Activated CD4-positive, alpha-beta T cell treated with anti-CD3 and anti-CD28 coated beads, Interleukin-2, Interleukin-4, amounts not matched to agents 100 ng/mL and 50 ng/mL, durations not matched to agents 16 hours and 8 hours (primary cell): ENCODE measurements at regions not wholly inside any gene's neighbourhood (a gene's known extent, or its start where the extent isn't known, plus 50 kb on each side); places are given as distances from the start of the nearest gene placed in this dataset.
"Not testable (repeated sequence)": the region's sequence is repeated elsewhere in the genome, so short reads cannot be mapped to it uniquely, and the experiment has no call there.

Source experiments
- DNase-seq: peaks from one replicate; pipeline ENCODE4 v3.0.0-alpha.2; 2020; ENCODE audit warnings: low spot score

- no peak for DNase-seq
Observed at GRCh38 chr7:96561892-96562291, 147.8 kb downstream of the SEM1 start.

- no peak for DNase-seq
Observed at GRCh38 chr7:96558530-96558929, 151.1 kb downstream of the SEM1 start.

- no peak for DNase-seq
Observed at GRCh38 chr7:96558093-96558492, 151.6 kb downstream of the SEM1 start.

GRCh38 chr7:96557598-96557997 is 152.0 kb downstream of the SEM1 start:
- DNase-seq: not testable (repeated sequence)

GRCh38 chr7:96548664-96549063 is 161.0 kb downstream of the SEM1 start:
- no peak for DNase-seq

GRCh38 chr7:96547371-96547811 is 162.3 kb downstream of the SEM1 start:
- DNase-seq: no peak

- no peak for DNase-seq
Observed at GRCh38 chr7:96546426-96546825, 163.2 kb downstream of the SEM1 start.

- no peak for DNase-seq
Observed at GRCh38 chr7:96539471-96539870, 170.2 kb downstream of the SEM1 start.

- no peak for DNase-seq
Observed at GRCh38 chr7:96538632-96539031, 171.0 kb downstream of the SEM1 start.

GRCh38 chr7:96534221-96534620 is 175.4 kb downstream of the SEM1 start:
- DNase-seq: no peak

GRCh38 chr7:96532428-96532935 is 177.2 kb downstream of the SEM1 start:
- no peak for DNase-seq

- no peak for DNase-seq
Observed at GRCh38 chr7:96531331-96531730, 178.3 kb downstream of the SEM1 start.

GRCh38 chr7:96530786-96531185 is 178.9 kb downstream of the SEM1 start:
- no peak for DNase-seq

GRCh38 chr7:96527133-96527827 is 182.4 kb downstream of the SEM1 start:
- DNase-seq: no peak

- DNase-seq: no peak
Observed at GRCh38 chr7:96526496-96526895, 183.2 kb downstream of the SEM1 start.

- no peak for DNase-seq
Observed at GRCh38 chr7:96521068-96521894, 188.4 kb downstream of the SEM1 start.

- no peak for DNase-seq
Observed at GRCh38 chr7:96508371-96508770, 186.5 kb upstream of the SLC25A13 start.

- DNase-seq: no peak
Observed at GRCh38 chr7:96503597-96503996, 181.7 kb upstream of the SLC25A13 start.

- no peak for DNase-seq
Observed at GRCh38 chr7:96501318-96501717, 179.4 kb upstream of the SLC25A13 start.

GRCh38 chr7:96499532-96499931 is 177.6 kb upstream of the SLC25A13 start:
- DNase-seq: no peak

GRCh38 chr7:96497567-96497966 is 175.7 kb upstream of the SLC25A13 start:
- DNase-seq: no peak

GRCh38 chr7:96495751-96496216 is 173.9 kb upstream of the SLC25A13 start:
- DNase-seq: peak; percentile 77

- no peak for DNase-seq
Observed at GRCh38 chr7:96486681-96487080, 164.8 kb upstream of the SLC25A13 start.
